Sigmoid colon (tissue), 4 donors: ENCODE measurements at regions not wholly inside any gene's neighbourhood (a gene's known extent, or its start where the extent isn't known, plus 50 kb on each side); places are given as distances from the start of the nearest gene placed in this dataset.

ENCODE experiments used
- EP300 ChIP-seq, 4 donors: sonication (generic); formaldehyde crosslinking; IDR thresholded peaks; one replicate each; pipeline ENCODE4 v1.6.1; 2017; ENCODE audit warnings: antibody characterized with exemption in 4 of 4
- POLR2A ChIP-seq, 2 donors: fragments of 450-650 bp; IDR thresholded peaks; one replicate each; pipeline ENCODE4 v1.6.1; 2016; ENCODE audit warnings: antibody characterized with exemption in 2 of 2, mild to moderate bottlenecking in 2 of 2, moderate library complexity in 2 of 2
- POLR2AphosphoS5 ChIP-seq, 4 donors: sonication (generic); formaldehyde crosslinking; IDR thresholded peaks; one replicate each; pipeline ENCODE4 v1.6.1; 2017; ENCODE audit warnings: antibody characterized with exemption in 4 of 4
- TF ChIP-seq, protein P1 (sequence below), 4 experiments: fragments of 450-650 bp in 3 of 4; fragments of 200-600 bp in 1 of 4; IDR thresholded peaks; one replicate each; pipeline ENCODE4 v1.5.1; 2016 to 2019; ENCODE audit warnings: antibody characterized with exemption in 4 of 4, mild to moderate bottlenecking in 3 of 4, moderate library complexity in 2 of 4

DNA sequence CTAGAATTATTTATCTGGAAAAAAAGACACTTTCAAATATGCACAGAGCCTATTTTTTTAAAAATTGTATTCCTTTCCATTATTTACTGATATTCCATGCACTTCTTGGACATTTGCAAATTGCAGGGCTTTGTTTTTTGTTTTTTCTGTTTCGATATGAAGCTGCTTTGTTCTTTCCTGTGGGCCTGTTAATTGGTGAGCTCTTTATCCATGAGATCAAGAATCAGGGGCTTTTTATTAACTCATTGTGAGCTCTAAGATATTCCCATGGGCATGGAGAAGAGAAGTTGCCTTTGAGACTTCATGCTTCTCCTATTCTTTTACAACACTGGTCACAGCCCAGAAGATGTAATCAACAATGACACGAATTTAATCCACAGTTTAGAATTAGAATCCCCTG is 145.1 kb downstream of the SAMD5 start:
- TF ChIP-seq, protein P1, sequence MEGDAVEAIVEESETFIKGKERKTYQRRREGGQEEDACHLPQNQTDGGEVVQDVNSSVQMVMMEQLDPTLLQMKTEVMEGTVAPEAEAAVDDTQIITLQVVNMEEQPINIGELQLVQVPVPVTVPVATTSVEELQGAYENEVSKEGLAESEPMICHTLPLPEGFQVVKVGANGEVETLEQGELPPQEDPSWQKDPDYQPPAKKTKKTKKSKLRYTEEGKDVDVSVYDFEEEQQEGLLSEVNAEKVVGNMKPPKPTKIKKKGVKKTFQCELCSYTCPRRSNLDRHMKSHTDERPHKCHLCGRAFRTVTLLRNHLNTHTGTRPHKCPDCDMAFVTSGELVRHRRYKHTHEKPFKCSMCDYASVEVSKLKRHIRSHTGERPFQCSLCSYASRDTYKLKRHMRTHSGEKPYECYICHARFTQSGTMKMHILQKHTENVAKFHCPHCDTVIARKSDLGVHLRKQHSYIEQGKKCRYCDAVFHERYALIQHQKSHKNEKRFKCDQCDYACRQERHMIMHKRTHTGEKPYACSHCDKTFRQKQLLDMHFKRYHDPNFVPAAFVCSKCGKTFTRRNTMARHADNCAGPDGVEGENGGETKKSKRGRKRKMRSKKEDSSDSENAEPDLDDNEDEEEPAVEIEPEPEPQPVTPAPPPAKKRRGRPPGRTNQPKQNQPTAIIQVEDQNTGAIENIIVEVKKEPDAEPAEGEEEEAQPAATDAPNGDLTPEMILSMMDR (IDR thresholded peaks at IDR 0.05) = no peak
- TF ChIP-seq POLR2A (IDR thresholded peaks at IDR 0.05) (no peak), POLR2AphosphoS5 (IDR thresholded peaks at IDR 0.05) (no peak), EP300 (IDR thresholded peaks at IDR 0.05) (no peak)
